WTC11 (cell line): ENCODE measurements at regions not wholly inside any gene's neighbourhood (a gene's known extent, or its start where the extent isn't known, plus 50 kb on each side); places are given as distances from the start of the nearest gene placed in this dataset.
"Not testable (repeated sequence)": the region's sequence is repeated elsewhere in the genome, so short reads cannot be mapped to it uniquely, and the experiment has no call there.

ENCODE experiments used
- TF ChIP-seq, protein P1 (sequence below): fragments of 200-600 bp; IDR thresholded peaks from 2 replicates; pipeline ENCODE4 v1.8.0; 2022; ENCODE audit warnings: antibody characterized with exemption
- TF ChIP-seq, protein P2 (sequence below): sonication (generic); formaldehyde crosslinking; IDR thresholded peaks from 2 replicates; pipeline ENCODE4 v1.8.1; 2023; ENCODE audit warnings: mild to moderate bottlenecking, missing genetic modification reagents

DNA sequence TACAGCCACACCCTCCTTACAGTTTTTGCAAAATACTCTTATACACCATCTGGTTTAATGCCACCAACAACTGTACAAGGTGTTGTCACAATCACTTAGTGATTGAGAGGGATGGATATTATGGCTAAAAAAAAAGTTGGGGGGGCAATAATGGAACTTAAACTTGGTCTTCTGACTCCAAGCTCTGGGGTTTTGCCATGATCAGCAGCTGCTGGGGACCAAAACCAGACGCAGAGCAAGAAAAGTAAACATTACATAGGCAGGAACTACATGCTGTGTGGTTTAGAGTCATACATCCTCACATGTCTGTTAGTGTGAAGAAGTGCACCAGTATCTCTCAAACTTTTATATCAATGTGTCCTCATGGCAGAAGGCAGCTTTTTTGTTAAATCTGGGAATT is 152.4 kb downstream of the TBC1D2B start:
- TF ChIP-seq, protein P1, sequence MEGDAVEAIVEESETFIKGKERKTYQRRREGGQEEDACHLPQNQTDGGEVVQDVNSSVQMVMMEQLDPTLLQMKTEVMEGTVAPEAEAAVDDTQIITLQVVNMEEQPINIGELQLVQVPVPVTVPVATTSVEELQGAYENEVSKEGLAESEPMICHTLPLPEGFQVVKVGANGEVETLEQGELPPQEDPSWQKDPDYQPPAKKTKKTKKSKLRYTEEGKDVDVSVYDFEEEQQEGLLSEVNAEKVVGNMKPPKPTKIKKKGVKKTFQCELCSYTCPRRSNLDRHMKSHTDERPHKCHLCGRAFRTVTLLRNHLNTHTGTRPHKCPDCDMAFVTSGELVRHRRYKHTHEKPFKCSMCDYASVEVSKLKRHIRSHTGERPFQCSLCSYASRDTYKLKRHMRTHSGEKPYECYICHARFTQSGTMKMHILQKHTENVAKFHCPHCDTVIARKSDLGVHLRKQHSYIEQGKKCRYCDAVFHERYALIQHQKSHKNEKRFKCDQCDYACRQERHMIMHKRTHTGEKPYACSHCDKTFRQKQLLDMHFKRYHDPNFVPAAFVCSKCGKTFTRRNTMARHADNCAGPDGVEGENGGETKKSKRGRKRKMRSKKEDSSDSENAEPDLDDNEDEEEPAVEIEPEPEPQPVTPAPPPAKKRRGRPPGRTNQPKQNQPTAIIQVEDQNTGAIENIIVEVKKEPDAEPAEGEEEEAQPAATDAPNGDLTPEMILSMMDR, result not testable (repeated sequence)
- TF ChIP-seq, protein P2, sequence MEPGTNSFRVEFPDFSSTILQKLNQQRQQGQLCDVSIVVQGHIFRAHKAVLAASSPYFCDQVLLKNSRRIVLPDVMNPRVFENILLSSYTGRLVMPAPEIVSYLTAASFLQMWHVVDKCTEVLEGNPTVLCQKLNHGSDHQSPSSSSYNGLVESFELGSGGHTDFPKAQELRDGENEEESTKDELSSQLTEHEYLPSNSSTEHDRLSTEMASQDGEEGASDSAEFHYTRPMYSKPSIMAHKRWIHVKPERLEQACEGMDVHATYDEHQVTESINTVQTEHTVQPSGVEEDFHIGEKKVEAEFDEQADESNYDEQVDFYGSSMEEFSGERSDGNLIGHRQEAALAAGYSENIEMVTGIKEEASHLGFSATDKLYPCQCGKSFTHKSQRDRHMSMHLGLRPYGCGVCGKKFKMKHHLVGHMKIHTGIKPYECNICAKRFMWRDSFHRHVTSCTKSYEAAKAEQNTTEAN (CRISPR knock-in tag), result not testable (repeated sequence)
